ENCODE measurements at regions not wholly inside any gene's neighbourhood (a gene's known extent, or its start where the extent isn't known, plus 50 kb on each side); places are given as distances from the start of the nearest gene placed in this dataset.

DNA sequence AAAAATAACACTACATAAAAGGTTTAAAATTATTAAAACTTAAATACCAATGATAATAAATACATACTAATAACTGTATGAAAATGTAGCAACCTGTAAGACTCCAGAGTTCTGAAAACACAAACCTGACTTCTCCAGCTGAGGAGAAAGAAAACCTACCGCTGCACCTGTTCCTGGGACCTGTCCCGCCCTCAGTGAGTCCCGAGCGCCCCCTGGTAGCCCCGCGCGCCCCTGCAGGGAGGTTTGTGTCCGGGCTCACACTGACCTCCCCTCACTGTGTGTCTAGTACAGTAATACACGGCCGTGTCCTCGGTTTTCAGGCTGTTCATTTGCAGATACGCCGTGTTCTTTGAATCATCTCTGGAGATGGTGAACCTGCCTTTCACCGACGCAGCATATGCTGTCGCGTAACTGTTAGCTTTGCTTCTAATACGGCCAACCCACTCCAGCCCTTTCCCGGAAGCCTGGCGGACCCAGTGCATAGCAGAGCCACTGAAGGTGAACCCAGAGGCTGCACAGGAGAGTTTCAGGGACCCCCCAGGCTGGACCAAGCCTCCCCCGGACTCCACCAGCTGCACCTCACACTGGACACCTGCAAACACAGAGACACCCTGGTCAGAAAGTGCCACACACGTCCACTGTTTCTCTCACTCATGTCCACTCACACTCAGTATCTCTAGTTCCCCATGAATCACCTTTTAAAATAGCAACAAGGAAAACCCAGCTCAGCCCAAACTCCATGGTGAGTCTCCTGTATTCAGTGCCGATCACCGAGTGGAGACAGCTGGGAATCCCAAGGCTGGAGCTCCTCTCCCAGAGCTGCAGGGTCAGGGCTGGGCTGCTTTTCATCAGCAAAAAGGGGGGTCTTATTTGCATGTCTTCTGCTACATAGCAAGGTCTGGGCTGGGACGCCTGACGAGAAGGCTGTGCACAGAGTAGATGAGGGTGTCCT, 1276.3 kb downstream of the TMEM121 start:
- ChIA-PET CTCF (ENCODE audit: partially characterized antibody) (no interaction called here), POLR2A (ENCODE audit: partially characterized antibody) (no interaction called here)
- Histone ChIP-seq H3K4me3 (ENCODE audit: extremely low read depth in 1 of 4, insufficient read depth in 2 of 4, low read depth in 3 of 4, low read length in 4 of 4) (no peak overlapping the region), H3K4me2 (ENCODE audit: insufficient read depth in 1 of 2, low read depth in 2 of 2, low read length in 2 of 2) (no peak overlapping the region), H3K18ac (ENCODE audit: extremely low read depth, low read length) (no peak overlapping the region), H2BK5ac (ENCODE audit: low read depth, low read length) (no peak overlapping the region), H3K79me1 (ENCODE audit: low read depth, low read length) (no peaks in the 10 kb centered on the region), H3K36me3 (ENCODE audit: control insufficient read depth in 2 of 4, insufficient read depth in 4 of 4, low read length in 3 of 4) (no peaks in the 10 kb centered on the region), H3K9ac (replicated peaks in 1 of 4; ENCODE audit: extremely low read depth in 1 of 4, low read depth in 3 of 4, low read length in 3 of 4) (no peak overlapping the region), H4K8ac (ENCODE audit: extremely low read depth, insufficient read depth, low read length) (no peak overlapping the region), H3K14ac (ENCODE audit: insufficient read length) (no peak overlapping the region), H3K4me1 (replicated peaks in 1 of 4; ENCODE audit: control insufficient read depth in 3 of 4, insufficient read depth in 4 of 4, low read length in 3 of 4) (no peaks in the 10 kb centered on the region), H3K79me2 (ENCODE audit: control insufficient read depth in 1 of 2, insufficient read depth in 2 of 2, low read length in 2 of 2) (no peaks in the 10 kb centered on the region), H3K4ac (replicated peaks; ENCODE audit: insufficient read length, low read depth, low read length) (no peak overlapping the region), H2BK15ac (ENCODE audit: low read length) (no peak overlapping the region), H4K91ac (replicated peaks; ENCODE audit: insufficient read length, low read length) (no peak overlapping the region), H4K20me1 (replicated peaks in 1 of 2; ENCODE audit: control insufficient read depth in 1 of 2, insufficient read depth in 2 of 2, low read length in 2 of 2) (no peaks in the 10 kb centered on the region), H2BK20ac (ENCODE audit: low read length) (no peak overlapping the region), H2AFZ (ENCODE audit: low read length) (no peak overlapping the region), H2BK12ac (ENCODE audit: low read depth, low read length) (no peak overlapping the region), H3K56ac (replicated peaks; ENCODE audit: insufficient read length, low read depth, low read length) (no peak overlapping the region), H3K27ac (ENCODE audit: low read depth, low read length) (no peak overlapping the region), H3K27me3 (replicated peaks in 1 of 4; ENCODE audit: control insufficient read depth in 3 of 4, extremely low read depth in 1 of 4, insufficient read depth in 3 of 4, low read length in 3 of 4) (no peaks in the 10 kb centered on the region), H2BK120ac (replicated peaks; ENCODE audit: low read depth, low read length) (no peak overlapping the region), H3K23me2 (ENCODE audit: low read depth, low read length) (no peaks in the 10 kb centered on the region), H3K9me3 (ENCODE audit: insufficient read depth in 2 of 2, low read depth in 1 of 2, low read length in 1 of 2) (peaks cover 43 to 54% of the 10 kb centered on the region in 2 experiments), H4K5ac (ENCODE audit: insufficient read length, low read depth, low read length) (no peak overlapping the region), H2AK5ac (ENCODE audit: low read depth, low read length) (no peak overlapping the region), H3K23ac (ENCODE audit: insufficient read length) (no peak overlapping the region)
- 87% methylated on average over 26 of the region's 26 CpGs; no CpG with 5 or more reads in 1 of the 2 experiments for WGBS, 2 experiments (ENCODE audit: extremely low coverage in 1 of 2, insufficient coverage in 1 of 2, insufficient read length in 1 of 2, insufficient replicate concordance in 2 of 2, low coverage in 1 of 2, low lambda C conversion rate in 2 of 2, missing lambda C conversion rate in 1 of 2)
- FAIRE-seq (no peak), DNase-seq (ENCODE audit: low read depth in 1 of 2, low spot score in 2 of 2) (no peak)
- TF ChIP-seq, protein P1, sequence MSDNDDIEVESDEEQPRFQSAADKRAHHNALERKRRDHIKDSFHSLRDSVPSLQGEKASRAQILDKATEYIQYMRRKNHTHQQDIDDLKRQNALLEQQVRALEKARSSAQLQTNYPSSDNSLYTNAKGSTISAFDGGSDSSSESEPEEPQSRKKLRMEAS (IDR thresholded peaks at IDR 0.05): no peak
- TF ChIP-seq CBX5 (IDR thresholded peaks at IDR 0.05; ENCODE audit: low read depth, low read length) (no peak), BRCA1 (IDR thresholded peaks at IDR 0.05; ENCODE audit: low read depth, low read length) (no peak), BACH1 (IDR thresholded peaks at IDR 0.05; ENCODE audit: low read length) (no peak), NANOG (IDR thresholded peaks at IDR 0.05; ENCODE audit: insufficient read depth, low read depth, low read length, poor library complexity, severe bottlenecking) (no peak), TCF12 (IDR thresholded peaks at IDR 0.05; ENCODE audit: low read depth, low read length) (no peak), SIX5 (IDR thresholded peaks at IDR 0.05; ENCODE audit: low read depth, low read length) (no peak), RFX5 (IDR thresholded peaks at IDR 0.05; ENCODE audit: borderline replicate concordance, low read depth, low read length) (no peak)
- TF ChIP-seq, protein P2, sequence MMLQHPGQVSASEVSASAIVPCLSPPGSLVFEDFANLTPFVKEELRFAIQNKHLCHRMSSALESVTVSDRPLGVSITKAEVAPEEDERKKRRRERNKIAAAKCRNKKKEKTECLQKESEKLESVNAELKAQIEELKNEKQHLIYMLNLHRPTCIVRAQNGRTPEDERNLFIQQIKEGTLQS (IDR thresholded peaks at IDR 0.05; ENCODE audit: insufficient read depth, low read depth, low read length): no peak
- TF ChIP-seq, protein P3, sequence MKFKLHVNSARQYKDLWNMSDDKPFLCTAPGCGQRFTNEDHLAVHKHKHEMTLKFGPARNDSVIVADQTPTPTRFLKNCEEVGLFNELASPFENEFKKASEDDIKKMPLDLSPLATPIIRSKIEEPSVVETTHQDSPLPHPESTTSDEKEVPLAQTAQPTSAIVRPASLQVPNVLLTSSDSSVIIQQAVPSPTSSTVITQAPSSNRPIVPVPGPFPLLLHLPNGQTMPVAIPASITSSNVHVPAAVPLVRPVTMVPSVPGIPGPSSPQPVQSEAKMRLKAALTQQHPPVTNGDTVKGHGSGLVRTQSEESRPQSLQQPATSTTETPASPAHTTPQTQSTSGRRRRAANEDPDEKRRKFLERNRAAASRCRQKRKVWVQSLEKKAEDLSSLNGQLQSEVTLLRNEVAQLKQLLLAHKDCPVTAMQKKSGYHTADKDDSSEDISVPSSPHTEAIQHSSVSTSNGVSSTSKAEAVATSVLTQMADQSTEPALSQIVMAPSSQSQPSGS (IDR thresholded peaks at IDR 0.05; ENCODE audit: low read length): no peak

All from H1 (cell line).